ENCODE measurements at regions not wholly inside any gene's neighbourhood (a gene's known extent, or its start where the extent isn't known, plus 50 kb on each side); places are given as distances from the start of the nearest gene placed in this dataset.
"Not testable (repeated sequence)": the region's sequence is repeated elsewhere in the genome, so short reads cannot be mapped to it uniquely, and the experiment has no call there.

DNA sequence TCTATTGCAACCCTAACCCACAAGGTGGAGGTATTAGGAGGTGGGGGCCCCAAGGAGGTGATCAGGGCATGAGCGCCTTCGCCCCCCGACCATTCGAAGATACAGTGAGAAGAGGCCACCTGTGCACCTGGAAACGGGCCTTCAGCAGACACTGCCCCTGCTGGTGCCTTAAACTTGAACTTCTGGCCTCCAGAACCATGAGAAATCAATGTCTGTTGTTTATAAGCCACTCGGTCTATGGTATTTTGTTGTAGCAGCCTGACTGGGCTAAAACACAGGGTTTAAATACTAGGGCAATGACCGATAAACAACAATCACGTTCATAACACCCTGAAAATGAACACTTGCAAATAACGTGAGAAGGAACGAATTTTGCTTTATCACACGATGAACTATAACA is 85.2 kb upstream of the USP29 start:
- DNase-seq, result no peak

DNA sequence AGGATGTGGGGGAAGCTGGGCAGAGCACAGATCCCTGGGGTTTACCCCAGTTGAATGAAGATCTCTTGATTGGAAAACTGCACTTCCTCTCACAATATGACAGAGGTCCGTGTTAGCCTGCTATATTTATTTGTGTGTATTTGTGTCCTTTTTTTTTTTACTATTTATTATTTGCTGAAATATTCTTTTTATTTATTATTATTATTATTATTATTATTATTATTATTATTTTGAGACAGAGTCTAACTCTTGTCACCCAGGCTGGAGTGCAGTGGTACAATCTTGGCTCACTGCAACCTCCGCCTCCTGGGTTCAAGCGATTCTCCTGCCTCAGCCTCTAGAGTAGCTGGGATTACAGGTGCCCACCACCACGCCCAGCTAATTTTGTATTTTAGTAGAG is 84.0 kb upstream of the USP29 start:
- not testable (repeated sequence) for DNase-seq

DNA sequence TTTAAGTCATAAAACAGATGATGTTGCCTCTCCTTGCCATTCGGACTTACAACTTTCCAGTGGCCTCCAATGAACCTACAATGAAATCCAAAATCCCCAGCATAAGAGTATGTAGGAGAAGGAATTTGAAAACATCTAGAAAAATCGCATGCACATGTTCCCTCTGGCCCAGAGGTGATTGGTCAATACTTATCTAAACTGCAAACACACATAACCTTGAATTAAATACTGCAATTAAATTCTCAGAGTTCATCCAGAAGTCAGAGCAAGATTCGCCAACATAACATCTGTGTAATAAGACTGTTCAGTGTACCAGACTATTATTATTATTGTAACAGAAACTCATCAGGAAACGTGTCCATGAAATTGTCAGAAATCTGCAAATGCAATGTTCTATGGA is 82.2 kb upstream of the USP29 start:
- DNase-seq, result no peak

- DNase-seq, result no peak
These were observed 72.0 kb upstream of the USP29 start for GRCh38 chr19:57047743-57048142.

DNA sequence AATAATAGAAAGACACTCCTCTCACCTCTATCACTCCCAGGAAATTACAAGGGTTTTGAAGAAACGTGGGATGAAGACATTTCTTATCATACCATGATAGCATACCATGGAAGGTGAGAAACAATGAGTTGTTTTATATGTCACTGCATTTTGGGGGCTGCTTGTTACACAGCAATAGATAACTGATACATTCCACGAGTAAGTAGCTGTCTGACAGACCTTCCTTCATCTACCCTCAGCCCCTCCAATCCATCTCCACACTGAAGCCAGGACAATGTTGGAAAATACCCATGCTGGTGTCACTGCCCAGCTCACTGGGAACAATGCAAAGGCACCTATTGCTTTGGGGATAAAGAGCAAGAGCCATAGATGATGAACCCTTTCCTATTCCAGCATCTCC is 68.9 kb upstream of the USP29 start:
- no peak for DNase-seq

DNA sequence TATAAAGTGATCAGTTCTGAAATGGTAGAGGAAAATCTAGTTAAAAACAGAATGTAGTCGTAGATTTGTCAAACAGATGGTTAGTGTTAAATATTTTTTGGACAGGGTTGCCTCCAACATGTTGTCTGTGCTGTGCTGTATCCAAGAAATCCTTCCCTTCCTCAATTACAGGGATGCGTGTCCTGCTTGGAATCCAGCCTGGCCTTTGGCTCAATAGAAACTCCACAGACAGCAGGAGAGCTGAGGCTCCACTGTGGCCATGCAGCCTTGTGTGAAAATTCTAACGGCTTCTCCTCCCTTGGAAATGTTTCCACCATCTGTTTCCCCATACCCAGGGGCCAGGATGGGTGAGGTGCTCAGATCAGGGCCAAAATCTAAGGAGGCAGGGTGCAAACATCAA is 67.7 kb upstream of the USP29 start:
- no peak for DNase-seq

DNA sequence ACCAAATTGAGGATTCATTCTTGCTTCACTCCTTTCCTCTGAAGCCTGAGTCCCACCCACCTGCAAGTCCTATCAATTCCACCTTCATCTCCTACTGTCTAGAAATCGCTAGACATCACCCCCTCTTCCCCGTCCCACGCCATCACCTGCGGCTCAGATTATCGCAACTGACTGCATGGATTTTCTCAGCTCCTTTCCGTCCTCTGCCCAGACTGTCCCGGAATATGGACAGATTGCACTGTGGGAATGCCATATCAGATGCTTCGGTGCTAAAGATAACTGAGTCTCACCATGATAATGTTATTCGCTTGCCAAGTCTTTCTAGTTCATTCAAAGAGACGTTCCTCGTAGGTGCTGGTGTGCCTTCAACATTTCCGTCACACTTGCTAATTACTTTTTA is 66.4 kb upstream of the USP29 start:
- no peak for DNase-seq

DNA sequence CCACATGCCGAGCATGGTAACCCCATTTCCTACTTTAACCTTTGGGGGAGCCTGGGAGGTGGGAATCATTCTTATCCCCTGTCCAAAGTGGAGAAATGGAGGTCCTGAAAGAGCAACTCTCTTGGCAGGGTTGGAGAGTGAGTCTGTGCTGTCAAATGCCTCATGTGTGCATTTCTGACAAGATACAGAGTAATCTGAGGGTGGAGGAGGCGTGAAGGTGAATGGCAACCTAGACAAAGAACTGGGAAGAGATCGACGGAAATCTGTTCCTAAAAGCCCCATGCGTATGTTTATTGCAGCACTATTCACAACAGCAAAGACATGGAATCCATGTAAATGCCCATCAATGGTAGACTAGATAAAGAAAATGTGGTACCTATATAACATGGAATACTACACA is 63.8 kb upstream of the USP29 start:
- DNase-seq, result no peak

- DNase-seq, result no peak
These were observed 62.6 kb upstream of the USP29 start for GRCh38 chr19:57057036-57057686.

GRCh38 chr19:57058871-57059270 is 60.9 kb upstream of the USP29 start:
- no peak for DNase-seq

- DNase-seq, result no peak
These were observed 56.7 kb upstream of the USP29 start for GRCh38 chr19:57063070-57063469.

DNA sequence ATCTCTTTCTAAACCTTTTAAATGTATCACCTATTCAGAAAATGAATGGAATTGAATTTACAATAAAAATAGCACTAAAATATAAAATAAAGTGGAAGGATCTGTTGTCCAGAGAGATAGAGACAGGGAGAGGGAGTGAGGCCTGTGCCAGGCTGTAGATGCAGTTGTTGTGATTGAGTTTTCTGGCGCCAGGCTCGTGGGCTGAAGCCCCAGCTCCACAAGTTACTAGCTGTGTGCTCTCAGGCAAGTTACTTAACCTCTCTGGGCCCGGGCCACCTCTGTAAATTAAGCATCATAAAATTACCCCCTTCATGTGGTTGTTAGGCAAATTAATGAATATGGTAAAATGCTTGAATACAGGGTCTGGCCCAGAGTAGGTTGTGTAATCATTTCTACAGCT is 52.3 kb upstream of the USP29 start:
- no peak for DNase-seq

GRCh38 chr19:57068311-57068710 is 51.5 kb upstream of the USP29 start:
- DNase-seq, result no peak

- DNase-seq, result no peak
These were observed 50.7 kb upstream of the USP29 start for GRCh38 chr19:57068921-57069697.
